ENCODE measurements at regions not wholly inside any gene's neighbourhood (a gene's known extent, or its start where the extent isn't known, plus 50 kb on each side); places are given as distances from the start of the nearest gene placed in this dataset.

DNA sequence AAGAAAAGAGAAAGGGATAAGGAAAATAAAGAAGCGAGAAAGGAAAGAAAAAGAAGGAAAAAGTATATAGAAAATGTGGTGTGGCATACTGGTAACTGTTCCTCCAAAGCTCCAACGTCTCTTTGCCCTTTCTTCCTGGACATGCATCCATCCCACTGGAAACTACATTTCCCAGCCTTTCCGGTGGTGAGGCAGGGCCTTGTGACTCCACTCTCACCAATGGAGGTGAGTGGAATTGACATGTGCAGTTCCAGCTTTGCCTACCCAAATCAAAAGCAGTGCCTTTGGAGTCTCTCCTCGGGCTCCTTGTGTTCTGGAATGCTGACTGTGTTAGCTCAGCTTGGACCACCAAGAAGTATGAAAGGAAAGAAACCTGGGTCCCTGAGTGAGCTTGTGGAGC lies 161.2 kb downstream of the KCNA5 start:
- TF ChIP-seq, protein P1, sequence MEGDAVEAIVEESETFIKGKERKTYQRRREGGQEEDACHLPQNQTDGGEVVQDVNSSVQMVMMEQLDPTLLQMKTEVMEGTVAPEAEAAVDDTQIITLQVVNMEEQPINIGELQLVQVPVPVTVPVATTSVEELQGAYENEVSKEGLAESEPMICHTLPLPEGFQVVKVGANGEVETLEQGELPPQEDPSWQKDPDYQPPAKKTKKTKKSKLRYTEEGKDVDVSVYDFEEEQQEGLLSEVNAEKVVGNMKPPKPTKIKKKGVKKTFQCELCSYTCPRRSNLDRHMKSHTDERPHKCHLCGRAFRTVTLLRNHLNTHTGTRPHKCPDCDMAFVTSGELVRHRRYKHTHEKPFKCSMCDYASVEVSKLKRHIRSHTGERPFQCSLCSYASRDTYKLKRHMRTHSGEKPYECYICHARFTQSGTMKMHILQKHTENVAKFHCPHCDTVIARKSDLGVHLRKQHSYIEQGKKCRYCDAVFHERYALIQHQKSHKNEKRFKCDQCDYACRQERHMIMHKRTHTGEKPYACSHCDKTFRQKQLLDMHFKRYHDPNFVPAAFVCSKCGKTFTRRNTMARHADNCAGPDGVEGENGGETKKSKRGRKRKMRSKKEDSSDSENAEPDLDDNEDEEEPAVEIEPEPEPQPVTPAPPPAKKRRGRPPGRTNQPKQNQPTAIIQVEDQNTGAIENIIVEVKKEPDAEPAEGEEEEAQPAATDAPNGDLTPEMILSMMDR (IDR thresholded peaks at IDR 0.05): no peak
- TF ChIP-seq POLR2A (IDR thresholded peaks at IDR 0.05): no peak
